NT2/D1 (cell line): ENCODE measurements at regions not wholly inside any gene's neighbourhood (a gene's known extent, or its start where the extent isn't known, plus 50 kb on each side); places are given as distances from the start of the nearest gene placed in this dataset.

ENCODE experiments used
- DNase-seq: peaks from one replicate; pipeline ENCODE4 v3.0.0-alpha.2; 2011; ENCODE audit warnings: low read depth, low spot score
- H3K27me3 ChIP-seq: 2 replicates; pipeline ENCODE4 v1.6.0; 2011; ENCODE audit warnings: mild to moderate bottlenecking; ENCODE audit not compliant: insufficient read length, insufficient read depth
- H3K36me3 ChIP-seq: 2 replicates; pipeline ENCODE4 v1.6.1; 2011; ENCODE audit warnings: mild to moderate bottlenecking, low read length, mixed read lengths; ENCODE audit not compliant: insufficient read depth, insufficient read length
- H3K4me1 ChIP-seq: 2 replicates; pipeline ENCODE4 v1.5.1; 2011; ENCODE audit not compliant: insufficient read depth, insufficient read length
- H3K4me3 ChIP-seq: 2 replicates; pipeline ENCODE4 v1.5.1; 2011; ENCODE audit warnings: low read depth; ENCODE audit not compliant: insufficient read length
- H3K9ac ChIP-seq: 2 replicates; pipeline ENCODE4 v1.6.0; 2011; ENCODE audit warnings: low read depth; ENCODE audit not compliant: insufficient read length
- H3K9me3 ChIP-seq: 2 replicates; pipeline ENCODE4 v1.5.1; 2011; ENCODE audit warnings: mild to moderate bottlenecking, low read length; ENCODE audit not compliant: insufficient read depth
- SUZ12 ChIP-seq: IDR thresholded peaks from 2 replicates; pipeline ENCODE4 v1.6.1; 2011; ENCODE audit not compliant: insufficient read length, insufficient read depth; ENCODE audit errors: extremely low read depth
- YY1 ChIP-seq: IDR thresholded peaks from 2 replicates; pipeline ENCODE4 v1.6.1; 2011; ENCODE audit not compliant: insufficient read length, insufficient read depth
- ZNF274 ChIP-seq: IDR thresholded peaks from 2 replicates; pipeline ENCODE4 v1.6.1; 2011; ENCODE audit warnings: mild to moderate bottlenecking, low read depth, low read length

GRCh38 chr12:90207799-90208198, 499.2 kb upstream of the ATP2B1 start:
- no peak for DNase-seq
- Histone ChIP-seq H3K27me3 (no peaks in the 10 kb centered on the region), H3K9ac (no peak overlapping the region), H3K9me3 (peaks cover 19% of the 10 kb centered on the region), H3K36me3 (no peaks in the 10 kb centered on the region), H3K4me3 (no peak overlapping the region), H3K4me1 (no peaks in the 10 kb centered on the region)
- no peak for TF ChIP-seq ZNF274
- no peak for TF ChIP-seq SUZ12
- TF ChIP-seq YY1: no peak

DNA sequence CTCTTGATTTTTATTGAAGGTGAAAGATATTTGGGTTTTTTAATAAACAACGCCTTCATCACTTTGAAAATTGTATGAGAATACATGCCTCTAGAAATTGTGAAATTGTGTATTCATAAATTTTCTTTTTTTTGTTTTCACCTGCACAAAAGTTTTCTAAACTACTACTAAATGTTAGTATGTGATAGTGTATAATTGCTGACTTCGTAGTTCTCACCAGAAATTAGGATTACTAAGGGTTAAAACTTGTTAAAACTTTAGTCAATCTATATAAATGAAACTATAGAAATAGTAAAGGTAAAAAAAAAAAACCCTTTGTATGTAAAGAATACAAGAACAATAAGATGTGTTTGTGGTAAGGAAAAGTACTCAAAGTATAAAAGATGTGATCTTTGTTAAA, 496.5 kb upstream of the ATP2B1 start:
- DNase-seq: no peak
- TF ChIP-seq ZNF274 (no peak), YY1 (no peak), SUZ12 (no peak)
- no peaks in the 10 kb centered on the region for H3K36me3 ChIP-seq

GRCh38 chr12:90203556-90203955, 494.9 kb upstream of the ATP2B1 start:
- Histone ChIP-seq H3K9me3 (0 out of 2 replicates have a peak, but pooled peaks cover 5% of the 10 kb centered on the region), H3K27me3 (no peaks in the 10 kb centered on the region)

More for the DNA sequence above, 496.5 kb upstream of the ATP2B1 start:
- Histone ChIP-seq H3K9me3 (peaks cover 19% of the 10 kb centered on the region), H3K9ac (no peak overlapping the region), H3K27me3 (no peaks in the 10 kb centered on the region), H3K4me1 (no peaks in the 10 kb centered on the region), H3K4me3 (no peak overlapping the region)

GRCh38 chr12:90199006-90199405, 490.4 kb upstream of the ATP2B1 start:
- Histone ChIP-seq H3K9ac (no peak overlapping the region), H3K4me1 (no peaks in the 10 kb centered on the region), H3K36me3 (no peaks in the 10 kb centered on the region), H3K4me3 (no peak overlapping the region), H3K9me3 (no peaks in the 10 kb centered on the region), H3K27me3 (no peaks in the 10 kb centered on the region)
- no peak for DNase-seq
- no peak for TF ChIP-seq ZNF274

More at GRCh38 chr12:90203556-90203955, 494.9 kb upstream of the ATP2B1 start:
- TF ChIP-seq ZNF274 (no peak), YY1 (no peak), SUZ12 (no peak)
- Histone ChIP-seq H3K9ac (no peak overlapping the region), H3K4me1 (no peaks in the 10 kb centered on the region), H3K36me3 (no peaks in the 10 kb centered on the region), H3K4me3 (no peak overlapping the region)
- no peak for DNase-seq

DNA sequence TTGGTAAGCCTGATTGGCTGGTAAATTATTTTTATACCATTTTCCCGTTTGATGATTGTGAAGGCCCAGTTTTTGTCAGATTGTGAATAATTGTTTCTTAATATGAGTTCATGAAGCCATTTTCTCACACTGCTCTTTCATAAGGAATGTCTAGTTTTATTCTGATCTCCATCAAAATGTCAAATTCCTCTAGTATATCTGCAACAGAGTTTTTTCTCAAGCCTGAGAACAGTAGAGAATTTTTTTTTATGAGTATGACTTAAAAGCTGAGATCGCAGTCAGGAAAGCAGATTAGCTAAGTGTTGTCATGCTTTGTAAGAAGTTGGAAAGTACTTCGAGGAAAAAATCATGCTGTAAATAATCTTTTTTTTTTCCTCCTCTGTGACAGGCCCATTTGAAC, 484.9 kb upstream of the ATP2B1 start:
- Histone ChIP-seq H3K9me3 (no peaks in the 10 kb centered on the region), H3K27me3 (no peaks in the 10 kb centered on the region), H3K9ac (no peak overlapping the region), H3K4me1 (no peaks in the 10 kb centered on the region), H3K4me3 (no peak overlapping the region), H3K36me3 (no peaks in the 10 kb centered on the region)
- TF ChIP-seq YY1 (no peak), SUZ12 (no peak), ZNF274 (no peak)
- no peak for DNase-seq

- no peak for DNase-seq
These were observed 480.2 kb upstream of the ATP2B1 start for GRCh38 chr12:90188857-90189256.

DNA sequence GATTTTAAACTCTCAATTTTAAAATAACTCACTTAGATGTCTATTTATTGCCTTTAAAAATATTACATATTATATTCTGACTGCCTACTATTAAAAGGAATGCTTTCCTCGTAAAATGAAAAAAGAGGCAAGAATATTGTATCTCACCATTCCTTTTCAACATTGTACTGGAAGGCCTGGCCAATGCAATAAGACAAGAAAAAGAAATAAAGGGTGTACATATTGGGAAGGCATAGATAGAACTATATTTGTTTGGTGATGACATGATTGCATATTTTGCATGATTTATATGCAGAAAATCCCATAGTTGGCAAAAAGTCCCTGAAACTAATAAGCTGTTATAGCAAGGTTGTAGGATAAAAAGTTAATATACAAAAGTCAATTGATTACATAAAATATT, 474.6 kb upstream of the ATP2B1 start:
- Histone ChIP-seq H3K9ac (no peak overlapping the region), H3K9me3 (peaks cover 16% of the 10 kb centered on the region; the same call in 1 of the 2 replicates), H3K27me3 (no peaks in the 10 kb centered on the region), H3K4me1 (no peaks in the 10 kb centered on the region), H3K4me3 (no peak overlapping the region), H3K36me3 (no peaks in the 10 kb centered on the region)
- TF ChIP-seq SUZ12: no peak
- no peak for TF ChIP-seq YY1
- no peak for TF ChIP-seq ZNF274
- DNase-seq: no peak

More at GRCh38 chr12:90188857-90189256, 480.2 kb upstream of the ATP2B1 start:
- TF ChIP-seq SUZ12: no peak
- no peak for TF ChIP-seq YY1
- TF ChIP-seq ZNF274: no peak
- Histone ChIP-seq H3K4me3 (no peak overlapping the region), H3K9ac (no peak overlapping the region), H3K4me1 (no peaks in the 10 kb centered on the region), H3K36me3 (no peaks in the 10 kb centered on the region), H3K9me3 (peaks cover under 1% of the 10 kb centered on the region; the same call in 1 of the 2 replicates), H3K27me3 (no peaks in the 10 kb centered on the region)
